GM08714 (cell line): ENCODE measurements at regions not wholly inside any gene's neighbourhood (a gene's known extent, or its start where the extent isn't known, plus 50 kb on each side); places are given as distances from the start of the nearest gene placed in this dataset.

Source experiments
- H3K4me3 ChIP-seq: fragments of 200-500 bp; sonication (Bioruptor generic); 2 replicates; pipeline ENCODE4 v1.5.1; 2014; ENCODE audit warnings: mild to moderate bottlenecking, low read length, inconsistent platforms
- ZNF274 ChIP-seq: IDR thresholded peaks from 2 replicates; pipeline ENCODE4 v1.6.1; 2012; ENCODE audit warnings: mild to moderate bottlenecking, low read depth, low read length

- H3K4me3 ChIP-seq, result peak overlapping the region; percentile 19; the same call in 1 of the 2 replicates
- no peak for TF ChIP-seq ZNF274
Measured at GRCh38 chr1:228849011-228849541, 113.8 kb downstream of the RHOU start.

DNA sequence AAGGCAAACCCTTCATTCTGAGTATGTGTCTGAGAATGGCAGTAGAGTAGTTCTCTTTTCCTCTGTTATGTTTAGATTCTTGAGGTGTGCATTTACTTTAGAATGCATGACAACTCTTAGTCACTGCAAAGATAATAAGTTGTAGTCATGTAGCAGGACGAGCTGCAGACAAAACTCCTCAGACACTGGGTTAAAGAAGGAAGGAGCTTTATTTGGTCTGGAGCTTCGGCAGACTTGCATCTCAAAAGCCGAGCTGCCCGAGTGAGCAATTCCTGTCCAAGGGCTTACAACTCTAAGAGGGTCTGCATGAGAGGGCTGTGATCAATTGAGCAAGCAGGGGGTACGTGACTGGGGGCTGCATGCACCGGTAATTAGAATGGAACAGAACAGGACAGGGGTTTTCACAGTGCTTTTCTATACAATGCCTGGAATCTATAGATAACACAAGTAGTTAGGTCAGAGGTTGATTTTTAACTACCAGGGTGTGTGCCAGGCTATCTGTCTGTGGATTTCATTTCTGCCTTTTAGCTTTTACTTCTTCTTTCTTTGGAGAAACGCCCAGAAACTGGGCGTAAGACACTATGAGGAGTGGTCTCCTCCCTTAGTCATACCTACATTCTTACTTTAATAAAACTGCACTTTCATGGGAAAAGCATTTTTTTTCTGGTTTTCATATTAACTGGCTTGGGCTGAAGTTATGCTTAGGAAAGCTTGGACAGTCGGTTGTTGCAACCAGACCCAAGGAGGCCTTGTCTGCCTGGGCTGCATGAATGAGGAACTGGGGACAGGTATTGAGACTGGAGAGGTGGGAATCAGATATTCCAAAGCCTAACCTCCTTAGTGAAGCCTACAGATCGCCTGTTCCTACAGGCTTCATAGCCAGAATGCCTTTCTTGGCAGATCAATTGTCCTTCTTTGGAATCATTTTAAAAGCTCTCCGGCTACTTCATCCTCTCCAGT lies 115.1 kb downstream of the RHOU start:
- TF ChIP-seq ZNF274, result no peak
- no peak overlapping the region; the same call in 1 of the 2 replicates for H3K4me3 ChIP-seq

- H3K4me3 ChIP-seq, result no peak overlapping the region
- no peak for TF ChIP-seq ZNF274
Measured at GRCh38 chr1:228851193-228851592, 115.9 kb downstream of the RHOU start.

GRCh38 chr1:228851618-228852017 lies 116.3 kb downstream of the RHOU start:
- no peak overlapping the region for H3K4me3 ChIP-seq
- TF ChIP-seq ZNF274, result no peak

DNA sequence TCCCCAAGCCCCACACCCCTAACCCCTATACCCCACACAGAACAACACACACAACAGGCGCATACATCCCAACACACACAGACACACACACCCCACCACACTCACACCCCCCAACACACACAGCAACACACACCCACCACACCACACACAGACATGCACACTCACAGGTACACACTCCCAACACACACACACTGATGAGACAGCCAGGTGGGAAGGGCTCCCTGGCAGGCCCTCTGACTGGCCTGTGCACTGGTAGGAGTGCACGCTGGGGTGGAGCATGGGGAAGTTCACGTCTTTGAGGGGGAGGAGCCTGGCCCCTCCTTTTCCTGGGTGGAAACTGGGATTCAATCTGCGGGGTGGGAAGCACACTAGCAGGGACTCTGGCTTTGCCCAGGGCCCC lies 116.7 kb downstream of the RHOU start:
- H3K4me3 ChIP-seq, result no peak overlapping the region
- no peak for TF ChIP-seq ZNF274

DNA sequence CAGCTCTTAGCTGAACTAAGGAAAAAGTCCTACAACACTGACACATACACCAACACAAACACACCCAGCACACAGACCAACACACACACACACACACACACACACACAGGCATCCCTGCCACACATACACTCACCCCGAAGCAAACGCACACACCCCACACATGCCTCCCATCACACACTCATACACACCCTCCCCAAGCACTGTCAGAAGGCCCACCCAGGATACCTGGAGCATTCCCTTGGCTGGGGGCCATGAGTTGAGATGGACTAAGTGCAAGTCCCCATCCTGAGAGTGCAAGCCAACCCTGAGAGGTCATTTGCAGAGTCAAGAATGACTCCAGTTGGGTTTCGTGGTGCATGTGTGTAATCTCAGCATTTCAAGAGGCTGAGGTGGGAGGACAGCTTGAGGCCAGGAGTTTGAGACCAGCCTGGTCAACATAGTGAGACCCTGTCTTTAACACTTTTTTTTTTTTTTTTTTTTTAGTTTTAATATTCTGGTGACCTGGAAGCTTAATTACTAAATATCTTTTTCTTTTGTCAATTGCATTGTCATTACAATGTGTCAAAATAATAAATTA lies 117.3 kb downstream of the RHOU start:
- no peak overlapping the region for H3K4me3 ChIP-seq
- no peak for TF ChIP-seq ZNF274

GRCh38 chr1:228853191-228853590 lies 117.9 kb downstream of the RHOU start:
- TF ChIP-seq ZNF274, result no peak
- H3K4me3 ChIP-seq, result no peak overlapping the region

- H3K4me3 ChIP-seq, result no peak overlapping the region
- TF ChIP-seq ZNF274, result no peak
Measured at GRCh38 chr1:228853637-228854036, 118.4 kb downstream of the RHOU start.

DNA sequence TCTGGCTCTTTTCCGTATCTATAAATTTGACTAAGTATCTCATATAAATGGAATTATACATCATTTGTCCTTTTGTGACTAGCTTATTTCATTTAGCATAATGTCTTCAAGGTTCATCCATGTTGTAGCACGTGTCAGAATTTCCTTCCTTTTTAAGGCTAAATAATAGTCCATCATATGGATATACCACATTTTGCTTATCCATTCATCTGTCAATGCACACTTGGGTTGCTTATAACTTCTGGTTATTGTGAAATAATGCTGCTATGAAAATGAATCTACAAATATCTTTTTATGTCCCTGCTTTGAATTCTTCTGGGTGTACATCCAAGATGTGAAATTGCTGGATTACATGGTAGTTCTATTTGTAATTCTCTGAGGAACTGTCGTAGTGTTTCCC lies 119.6 kb downstream of the RHOU start:
- TF ChIP-seq ZNF274, result no peak
- no peak overlapping the region for H3K4me3 ChIP-seq

GRCh38 chr1:228857611-228858010 lies 122.3 kb downstream of the RHOU start:
- no peak overlapping the region for H3K4me3 ChIP-seq
- no peak for TF ChIP-seq ZNF274

- H3K4me3 ChIP-seq, result no peak overlapping the region
- no peak for TF ChIP-seq ZNF274
Measured at GRCh38 chr1:228860911-228861831, 125.9 kb downstream of the RHOU start.

DNA sequence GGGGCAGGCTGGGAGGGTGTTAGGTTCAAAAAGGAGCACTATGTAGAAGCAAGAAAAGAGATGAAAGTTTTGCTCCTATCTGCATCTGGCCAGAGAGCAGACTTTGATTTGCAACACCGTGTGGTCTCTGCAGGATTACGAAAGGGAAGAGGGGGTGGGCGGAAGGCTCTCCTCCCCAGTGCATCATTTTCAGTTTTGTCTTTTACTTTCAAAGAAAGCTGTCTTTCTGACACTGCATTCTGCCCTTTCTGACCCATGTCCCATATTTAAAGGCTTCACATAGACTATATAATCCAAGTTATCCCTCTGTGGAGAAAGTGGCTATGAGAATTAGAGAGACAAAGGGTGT lies 126.5 kb downstream of the RHOU start:
- H3K4me3 ChIP-seq, result no peak overlapping the region
- no peak for TF ChIP-seq ZNF274

- H3K4me3 ChIP-seq, result no peak overlapping the region
- TF ChIP-seq ZNF274, result no peak
Measured at GRCh38 chr1:228862542-228863505, 127.5 kb downstream of the RHOU start.
